ENCODE measurements at regions not wholly inside any gene's neighbourhood (a gene's known extent, or its start where the extent isn't known, plus 50 kb on each side); places are given as distances from the start of the nearest gene placed in this dataset.

- TF ChIP-seq CTCF (IDR thresholded peaks at IDR 0.05) (no peak), POLR2A (IDR thresholded peaks at IDR 0.05) (no peak)
Observed at GRCh38 chr10:61067671-61068336, 123.8 kb upstream of the RHOBTB1 start.

All from breast epithelium (tissue), 3 donors.